Loucy (cell line): ENCODE measurements at regions not wholly inside any gene's neighbourhood (a gene's known extent, or its start where the extent isn't known, plus 50 kb on each side); places are given as distances from the start of the nearest gene placed in this dataset.

ENCODE experiments used
- H2AFZ ChIP-seq: fragments of 200-600 bp; sonication (generic); 2 replicates; pipeline ENCODE4 v1.6.0; 2016; ENCODE audit warnings: antibody characterized with exemption, mild to moderate bottlenecking, low read length, moderate library complexity
- H3F3A ChIP-seq: fragments of 200-600 bp; 2 replicates; pipeline ENCODE4 v1.6.0; 2016; ENCODE audit warnings: antibody characterized with exemption, low read depth, mild to moderate bottlenecking
- H3K27me3 ChIP-seq: fragments of 200-600 bp; sonication (generic); 2 replicates; pipeline ENCODE4 v1.6.1; 2014; ENCODE audit warnings: low read length, mild to moderate bottlenecking; ENCODE audit not compliant: insufficient read depth, poor library complexity, severe bottlenecking
- H3K36me3 ChIP-seq: fragments of 200-600 bp; sonication (generic); 2 replicates; pipeline ENCODE4 v1.6.1; 2016; ENCODE audit warnings: low read length; ENCODE audit not compliant: insufficient read depth
- H3K4me1 ChIP-seq: fragments of 200-600 bp; sonication (generic); 2 replicates; pipeline ENCODE4 v1.5.1; 2014; ENCODE audit warnings: low read length, mild to moderate bottlenecking; ENCODE audit not compliant: insufficient read depth, poor library complexity, severe bottlenecking
- H3K4me2 ChIP-seq: fragments of 200-600 bp; sonication (generic); 2 replicates; pipeline ENCODE4 v1.6.0; 2014; ENCODE audit warnings: antibody characterized with exemption, low read length, low read depth, mild to moderate bottlenecking; ENCODE audit not compliant: poor library complexity, severe bottlenecking
- H3K4me3 ChIP-seq: fragments of 200-600 bp; sonication (generic); 2 replicates; pipeline ENCODE4 v1.5.1; 2014; ENCODE audit warnings: low read length, mild to moderate bottlenecking, mixed read lengths; ENCODE audit not compliant: poor library complexity, severe bottlenecking
- H3K79me2 ChIP-seq: fragments of 200-600 bp; sonication (generic); 2 replicates; pipeline ENCODE4 v1.6.1; 2014; ENCODE audit warnings: low read length; ENCODE audit not compliant: insufficient read depth
- H3K9ac ChIP-seq: fragments of 200-600 bp; sonication (generic); 2 replicates; pipeline ENCODE4 v1.6.0; 2014; ENCODE audit warnings: mild to moderate bottlenecking, low read depth, low read length, moderate library complexity; ENCODE audit not compliant: poor library complexity, severe bottlenecking
- H3K9me2 ChIP-seq: fragments of 200-600 bp; sonication (generic); replicated peaks from 2 replicates; pipeline ENCODE4 v1.6.1; 2016; ENCODE audit warnings: low read depth, low read length, mixed read lengths
- H3K9me3 ChIP-seq: fragments of 200-600 bp; sonication (generic); 2 replicates; pipeline ENCODE4 v1.6.1; 2014; ENCODE audit warnings: mild to moderate bottlenecking, antibody characterized with exemption, low read length, low read depth; ENCODE audit not compliant: insufficient read depth
- H4K20me1 ChIP-seq: fragments of 200-600 bp; sonication (generic); 2 replicates; pipeline ENCODE4 v1.6.0; 2014; ENCODE audit warnings: antibody characterized with exemption, low read length, mild to moderate bottlenecking; ENCODE audit not compliant: insufficient read depth, poor library complexity, severe bottlenecking
- EZH2phosphoT487 ChIP-seq: fragments of 200-600 bp; IDR thresholded peaks from 2 replicates; pipeline ENCODE4 v1.6.1; 2018; ENCODE audit warnings: antibody characterized with exemption, mild to moderate bottlenecking, moderate library complexity, borderline replicate concordance
- TF ChIP-seq, protein P1 (sequence below): fragments of 200-600 bp; sonication (generic); conservative IDR thresholded peaks from 2 replicates; pipeline ENCODE4 v1.5.1; 2014; ENCODE audit warnings: mild to moderate bottlenecking, antibody characterized with exemption, low read length

DNA sequence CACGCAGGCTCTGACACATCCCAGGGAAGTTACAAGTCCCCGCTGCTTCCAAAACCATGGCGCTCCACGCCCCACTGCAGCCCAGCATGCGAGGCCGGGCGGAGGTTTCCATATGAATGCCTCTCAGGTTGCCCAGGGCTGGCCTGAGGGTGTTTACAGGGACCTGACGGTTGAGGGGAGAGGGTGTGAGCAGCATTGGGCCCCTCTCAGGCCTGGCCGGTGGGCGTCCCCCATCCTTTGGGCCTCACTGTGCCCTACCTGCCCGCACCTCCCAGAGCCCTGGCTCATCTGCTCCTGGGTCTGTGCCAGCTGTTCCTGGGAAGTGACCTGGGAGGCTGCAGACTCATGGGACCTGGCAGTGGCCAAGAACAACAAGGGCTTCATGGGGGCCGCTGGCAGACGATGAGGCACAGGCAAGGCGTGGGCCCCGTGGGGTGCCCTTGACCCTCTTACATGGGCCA is 173.5 kb downstream of the C16orf95 start:
- Histone ChIP-seq H3K79me2 (no peaks in the 10 kb centered on the region), H3K4me3 (no peak overlapping the region), H2AFZ (no peak overlapping the region), H3K36me3 (no peaks in the 10 kb centered on the region), H4K20me1 (no peaks in the 10 kb centered on the region), H3K9me2 (no peaks in the 10 kb centered on the region), H3K27me3 (no peaks in the 10 kb centered on the region), H3K4me2 (no peak overlapping the region), H3K4me1 (no peaks in the 10 kb centered on the region), H3F3A (no peaks in the 10 kb centered on the region), H3K9me3 (no peaks in the 10 kb centered on the region; the same call in 1 of the 2 replicates), H3K9ac (no peak overlapping the region)
- no peak for TF ChIP-seq EZH2phosphoT487
- TF ChIP-seq, protein P1, sequence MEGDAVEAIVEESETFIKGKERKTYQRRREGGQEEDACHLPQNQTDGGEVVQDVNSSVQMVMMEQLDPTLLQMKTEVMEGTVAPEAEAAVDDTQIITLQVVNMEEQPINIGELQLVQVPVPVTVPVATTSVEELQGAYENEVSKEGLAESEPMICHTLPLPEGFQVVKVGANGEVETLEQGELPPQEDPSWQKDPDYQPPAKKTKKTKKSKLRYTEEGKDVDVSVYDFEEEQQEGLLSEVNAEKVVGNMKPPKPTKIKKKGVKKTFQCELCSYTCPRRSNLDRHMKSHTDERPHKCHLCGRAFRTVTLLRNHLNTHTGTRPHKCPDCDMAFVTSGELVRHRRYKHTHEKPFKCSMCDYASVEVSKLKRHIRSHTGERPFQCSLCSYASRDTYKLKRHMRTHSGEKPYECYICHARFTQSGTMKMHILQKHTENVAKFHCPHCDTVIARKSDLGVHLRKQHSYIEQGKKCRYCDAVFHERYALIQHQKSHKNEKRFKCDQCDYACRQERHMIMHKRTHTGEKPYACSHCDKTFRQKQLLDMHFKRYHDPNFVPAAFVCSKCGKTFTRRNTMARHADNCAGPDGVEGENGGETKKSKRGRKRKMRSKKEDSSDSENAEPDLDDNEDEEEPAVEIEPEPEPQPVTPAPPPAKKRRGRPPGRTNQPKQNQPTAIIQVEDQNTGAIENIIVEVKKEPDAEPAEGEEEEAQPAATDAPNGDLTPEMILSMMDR, result no peak

DNA sequence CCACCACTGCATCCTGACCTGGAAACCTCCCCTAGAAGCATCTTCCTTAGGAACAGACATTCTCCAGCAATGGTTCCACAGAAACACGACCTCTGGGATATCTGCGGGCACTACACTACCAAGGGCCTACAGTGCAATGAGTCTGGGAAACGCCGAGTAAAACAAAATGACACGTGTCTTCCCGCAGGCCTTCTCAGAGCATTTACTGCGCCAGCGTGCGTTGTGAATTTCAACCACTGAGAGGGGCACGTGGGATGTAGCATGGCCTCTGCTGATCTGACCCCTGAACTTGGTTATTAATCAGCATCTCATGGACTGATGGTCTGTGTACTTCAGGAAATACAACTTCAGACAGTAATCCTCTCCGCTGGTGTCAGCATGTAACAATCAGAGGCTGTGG is 173.0 kb downstream of the C16orf95 start:
- Histone ChIP-seq H3K4me1 (no peaks in the 10 kb centered on the region), H3K9me2 (no peaks in the 10 kb centered on the region), H3K4me3 (no peak overlapping the region), H3K4me2 (no peak overlapping the region), H2AFZ (no peak overlapping the region), H3K36me3 (no peaks in the 10 kb centered on the region), H4K20me1 (no peaks in the 10 kb centered on the region), H3K27me3 (no peaks in the 10 kb centered on the region), H3F3A (no peaks in the 10 kb centered on the region), H3K79me2 (no peaks in the 10 kb centered on the region), H3K9me3 (no peaks in the 10 kb centered on the region; the same call in 1 of the 2 replicates), H3K9ac (no peak overlapping the region)
- TF ChIP-seq EZH2phosphoT487, result no peak

DNA sequence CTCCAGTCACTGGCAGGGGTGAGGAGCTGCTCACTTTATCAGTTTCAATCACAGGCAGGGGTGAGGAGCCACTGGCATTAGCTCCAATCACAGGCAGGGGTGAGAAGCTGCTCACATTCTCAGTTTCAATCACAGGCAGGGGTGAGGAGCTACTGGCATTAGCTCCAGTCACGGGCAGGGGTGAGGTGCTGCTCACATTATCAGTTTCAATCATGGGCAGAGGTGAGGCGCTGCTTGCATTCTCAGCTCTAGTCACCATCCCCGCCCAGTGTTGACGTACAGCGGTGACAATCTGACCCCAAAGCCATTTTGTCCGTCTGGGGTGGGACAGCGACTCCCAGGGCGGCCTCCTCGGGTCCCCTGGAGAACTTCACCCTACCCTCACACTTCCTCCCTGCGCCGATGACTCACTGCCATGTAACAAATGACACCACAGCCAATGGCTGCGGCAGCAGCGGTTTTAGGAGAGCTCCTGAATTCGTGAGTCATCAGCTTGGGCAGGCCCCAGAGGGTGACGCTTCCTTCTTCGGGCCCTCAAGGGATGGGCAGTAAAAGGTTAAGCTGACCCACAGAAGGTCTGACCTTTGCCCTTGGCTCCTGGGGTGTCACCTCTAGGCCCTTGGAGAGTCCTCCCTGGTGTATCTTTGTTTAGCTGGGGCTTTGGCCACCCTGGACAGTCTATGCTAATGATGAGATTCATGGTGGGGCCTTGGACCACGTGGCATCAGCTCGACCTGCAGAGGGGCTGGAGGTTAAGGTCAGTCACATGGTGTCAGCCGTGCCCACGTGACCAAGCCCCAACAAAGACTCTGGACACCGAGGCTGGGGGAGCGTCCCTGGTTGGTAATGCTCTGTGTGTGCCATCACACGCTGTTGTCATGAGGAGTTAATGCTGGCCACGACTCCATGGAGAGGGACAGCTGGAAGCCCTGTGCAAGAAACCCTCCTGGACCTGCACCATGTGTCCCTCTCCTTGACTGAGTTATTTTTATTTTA is 171.7 kb downstream of the C16orf95 start:
- no peaks in the 10 kb centered on the region; the same call in 1 of the 2 replicates for H3K9me3 ChIP-seq
- no peak overlapping the region for H2AFZ ChIP-seq
- H3K4me2 ChIP-seq, result no peak overlapping the region
- H3F3A ChIP-seq, result no peaks in the 10 kb centered on the region
- no peaks in the 10 kb centered on the region for H3K9me2 ChIP-seq
- no peak overlapping the region for H3K9ac ChIP-seq
- H3K36me3 ChIP-seq, result no peaks in the 10 kb centered on the region
- H3K27me3 ChIP-seq, result no peaks in the 10 kb centered on the region
- TF ChIP-seq, protein P1, result no peak
- TF ChIP-seq EZH2phosphoT487, result no peak
- H4K20me1 ChIP-seq, result no peaks in the 10 kb centered on the region
- H3K4me1 ChIP-seq, result no peaks in the 10 kb centered on the region
- H3K79me2 ChIP-seq, result no peaks in the 10 kb centered on the region
- no peak overlapping the region for H3K4me3 ChIP-seq
